ENCODE measurements at regions not wholly inside any gene's neighbourhood (a gene's known extent, or its start where the extent isn't known, plus 50 kb on each side); places are given as distances from the start of the nearest gene placed in this dataset.
A peak's percentile ranks its signal among the peaks of the same experiment; 100 is the strongest.
"Not testable (repeated sequence)": the region's sequence is repeated elsewhere in the genome, so short reads cannot be mapped to it uniquely, and the experiment has no call there.

- Mint-ChIP-seq H3K4me1 (peaks cover 1% of the 10 kb centered on the region), H3K36me3 (ENCODE audit: low read depth) (no peaks in the 10 kb centered on the region), H3K27me3 (ENCODE audit: low read depth) (peaks cover 3% of the 10 kb centered on the region), H3K4me3 (no peak overlapping the region), H3K27ac (no peak overlapping the region), H3K9me3 (no peaks in the 10 kb centered on the region)
- TF ChIP-seq CTCF (IDR thresholded peaks at IDR 0.05; ENCODE audit: unreplicated experiment in 3 of 3): no peak
Observed at GRCh38 chr4:109378511-109378910, 55.1 kb upstream of the SEC24B start.

- H3K36me3 Mint-ChIP-seq (ENCODE audit: low read depth): no peaks in the 10 kb centered on the region
Observed at GRCh38 chr4:109378076-109378475, 55.5 kb upstream of the SEC24B start.

GRCh38 chr4:109375778-109376414, 57.7 kb upstream of the SEC24B start:
- Mint-ChIP-seq H3K4me3 (no peak overlapping the region), H3K9me3 (no peaks in the 10 kb centered on the region), H3K4me1 (peaks cover 6% of the 10 kb centered on the region)

More at GRCh38 chr4:109378076-109378475, 55.5 kb upstream of the SEC24B start:
- Mint-ChIP-seq H3K4me1 (no peaks in the 10 kb centered on the region), H3K27ac (no peak overlapping the region), H3K9me3 (no peaks in the 10 kb centered on the region), H3K27me3 (ENCODE audit: low read depth) (peaks cover 3% of the 10 kb centered on the region), H3K4me3 (no peak overlapping the region)
- TF ChIP-seq CTCF (IDR thresholded peaks at IDR 0.05; ENCODE audit: unreplicated experiment in 3 of 3): no peak

GRCh38 chr4:109368661-109369060, 65.0 kb upstream of the SEC24B start:
- TF ChIP-seq CTCF (IDR thresholded peaks at IDR 0.05; ENCODE audit: unreplicated experiment in 3 of 3): no peak
- H3K27me3 Mint-ChIP-seq (ENCODE audit: low read depth): no peaks in the 10 kb centered on the region
- no peak overlapping the region for H3K4me3 Mint-ChIP-seq
- H3K36me3 Mint-ChIP-seq (ENCODE audit: low read depth): no peaks in the 10 kb centered on the region
- H3K4me1 Mint-ChIP-seq: peaks cover 19% of the 10 kb centered on the region
- H3K9me3 Mint-ChIP-seq: no peaks in the 10 kb centered on the region
- peak overlapping the region in 2 of 3 experiments; percentile 7 to 61 for H3K27ac Mint-ChIP-seq

More at GRCh38 chr4:109375778-109376414, 57.7 kb upstream of the SEC24B start:
- no peak for TF ChIP-seq CTCF (IDR thresholded peaks at IDR 0.05; ENCODE audit: unreplicated experiment in 3 of 3)
- Mint-ChIP-seq H3K27me3 (ENCODE audit: low read depth) (peaks cover 3% of the 10 kb centered on the region), H3K27ac (no peak overlapping the region), H3K36me3 (ENCODE audit: low read depth) (no peaks in the 10 kb centered on the region)

GRCh38 chr4:109365939-109366338, 63.5 kb upstream of the COL25A1 start:
- H3K4me3 Mint-ChIP-seq: no peak overlapping the region
- no peak for TF ChIP-seq CTCF (IDR thresholded peaks at IDR 0.05; ENCODE audit: unreplicated experiment in 3 of 3)
- H3K27me3 Mint-ChIP-seq (ENCODE audit: low read depth): no peaks in the 10 kb centered on the region
- peaks cover 13% of the 10 kb centered on the region for H3K4me1 Mint-ChIP-seq
- H3K9me3 Mint-ChIP-seq: no peaks in the 10 kb centered on the region
- H3K27ac Mint-ChIP-seq: no peak overlapping the region
- H3K36me3 Mint-ChIP-seq (ENCODE audit: low read depth): no peaks in the 10 kb centered on the region

- not testable (repeated sequence) for H3K36me3 Mint-ChIP-seq (ENCODE audit: low read depth); H3K27me3 Mint-ChIP-seq (ENCODE audit: low read depth); H3K27ac Mint-ChIP-seq; H3K9me3 Mint-ChIP-seq; H3K4me3 Mint-ChIP-seq
- peaks cover 13% of the 10 kb centered on the region for H3K4me1 Mint-ChIP-seq
Observed at GRCh38 chr4:109365297-109365696, 62.8 kb upstream of the COL25A1 start.
